HCT116 (cell line): ENCODE measurements at regions not wholly inside any gene's neighbourhood (a gene's known extent, or its start where the extent isn't known, plus 50 kb on each side); places are given as distances from the start of the nearest gene placed in this dataset.

Source experiments
- ATAC-seq: fragments of 200-7000 bp; cut with Tn5 transposase; 2 replicates; pipeline ENCODE4 v1.9.1; 2020; ENCODE audit warnings: mild to moderate bottlenecking, moderate library complexity
- BruUV-seq: library from RNA; stranded (reverse); fragments of 400-500 nt; replicated peaks from 2 replicates; lab custom pipeline; 2021; lab: Mats Ljungman, UMichigan
- CTCF ChIA-PET: fragments of 300-600 bp; sonication (Branson Sonifier 250); formaldehyde crosslinking; loops from one replicate; lab custom pipeline; 2021; ENCODE audit warnings: antibody characterized with exemption; lab: Charles Lee
- POLR2A ChIA-PET: fragments of 300-600, 350-600 bp; sonication (Branson Sonifier 250); formaldehyde crosslinking; loops from one replicate; lab custom pipeline; 2021; ENCODE audit warnings: antibody characterized with exemption; lab: Charles Lee
- RAD21 ChIA-PET, 2 experiments: fragments of 300-600 bp; sonication (Branson Sonifier 250); formaldehyde crosslinking; loops; one replicate each; lab custom pipeline; 2023; ENCODE audit warnings: low total read pairs in 2 of 2; ENCODE audit not compliant: uncharacterized antibody in 2 of 2, unreplicated experiment in 2 of 2, low non-redundant PET in 1 of 2; lab: Charles Lee
- DNase-seq: peaks from one replicate; pipeline ENCODE4 v3.0.0-alpha.2; 2010; ENCODE audit warnings: low read depth, low spot score
- H2AFZ ChIP-seq: fragments of 200-600 bp; shearing (Covaris generic), sonication (generic); 2 replicates; pipeline ENCODE4 v1.6.1; 2017; ENCODE audit warnings: low read depth, mixed run types, mixed read lengths, antibody characterized with exemption, low read length; ENCODE audit not compliant: poor library complexity, severe bottlenecking
- H3K27ac ChIP-seq: 2 replicates; pipeline ENCODE4 v1.5.1; 2012; ENCODE audit warnings: low read depth, low read length
- H3K27me3 ChIP-seq: fragments of 200-600 bp; sonication (generic); 2 replicates; pipeline ENCODE4 v1.6.1; 2016; ENCODE audit warnings: mixed run types, low read length, mixed read lengths; ENCODE audit not compliant: insufficient read depth
- H3K36me3 ChIP-seq, 2 experiments: fragments of 200-500 bp in 1 of 2; fragments of 200-600 bp in 1 of 2; sonication (Bioruptor generic) in 1 of 2; sonication (generic) in 1 of 2; 2 replicates each; pipeline versions ENCODE4 v1.5.1 to v1.6.1; 2014 to 2016; ENCODE audit warnings: low read length in 2 of 2, inconsistent platforms in 1 of 2, mixed read lengths in 1 of 2, mixed run types in 1 of 2; ENCODE audit not compliant: insufficient read depth in 2 of 2, control insufficient read depth in 1 of 2
- H3K4me1 ChIP-seq, 2 experiments: fragments of 200-600 bp in 1 of 2; sonication (generic) in 1 of 2; 2 replicates each; pipeline versions ENCODE4 v1.5.1 to v1.6.1; 2012 to 2017; ENCODE audit warnings: low read length in 2 of 2, inconsistent platforms in 1 of 2, mild to moderate bottlenecking in 1 of 2, mixed read lengths in 1 of 2, mixed run types in 1 of 2, moderate library complexity in 1 of 2; ENCODE audit not compliant: insufficient read depth in 2 of 2, control insufficient read depth in 1 of 2
- H3K4me2 ChIP-seq: fragments of 200-600 bp; sonication (generic); 2 replicates; pipeline ENCODE4 v1.6.1; 2017; ENCODE audit warnings: mixed run types, low read length, mixed read lengths
- H3K4me3 ChIP-seq, 2 experiments: fragments of 200-600 bp in 1 of 2; sonication (generic) in 1 of 2; replicated peaks in 1 of 2; 2 replicates each; pipeline ENCODE4 v1.5.1; 2011 to 2016; ENCODE audit warnings: low read length in 2 of 2, control low read depth in 1 of 2, low read depth in 1 of 2, mild to moderate bottlenecking in 1 of 2, mixed read lengths in 1 of 2, mixed run types in 1 of 2
- H3K79me2 ChIP-seq: fragments of 200-600 bp; sonication (generic); 2 replicates; pipeline ENCODE4 v1.6.1; 2017; ENCODE audit warnings: mild to moderate bottlenecking, mixed run types, low read length, moderate library complexity, mixed read lengths; ENCODE audit not compliant: insufficient read depth
- H3K9ac ChIP-seq: fragments of 200-600 bp; sonication (generic); 2 replicates; pipeline ENCODE4 v1.6.1; 2016; ENCODE audit warnings: low read length, mixed read lengths
- H3K9me2 ChIP-seq: fragments of 200-600 bp; sonication (generic), shearing (Covaris generic); 2 replicates; pipeline ENCODE4 v1.6.1; 2017; ENCODE audit warnings: mixed run types, mild to moderate bottlenecking, moderate library complexity; ENCODE audit not compliant: insufficient read depth
- H3K9me3 ChIP-seq, 2 experiments: fragments of 200-500 bp in 1 of 2; fragments of 200-600 bp in 1 of 2; sonication (Bioruptor generic) in 1 of 2; sonication (generic) in 1 of 2; 2 replicates each; pipeline ENCODE4 v1.6.1; 2014 to 2017; ENCODE audit warnings: low read length in 2 of 2, mixed read lengths in 2 of 2, inconsistent platforms in 1 of 2, low read depth in 1 of 2, mild to moderate bottlenecking in 1 of 2, mixed run types in 1 of 2, moderate library complexity in 1 of 2; ENCODE audit not compliant: control insufficient read depth in 1 of 2, insufficient read depth in 1 of 2
- H4K20me1 ChIP-seq: fragments of 200-600 bp; sonication (generic), shearing (Covaris generic); 2 replicates; pipeline ENCODE4 v1.6.1; 2017; ENCODE audit warnings: mixed run types, mild to moderate bottlenecking, moderate library complexity; ENCODE audit not compliant: insufficient read depth
- EGR1 ChIP-seq: IDR thresholded peaks from 2 replicates; pipeline ENCODE4 v1.6.1; 2012; ENCODE audit warnings: low read depth
- ELF1 ChIP-seq: IDR thresholded peaks from 2 replicates; pipeline ENCODE4 v1.6.1; 2012; ENCODE audit warnings: low read depth, borderline replicate concordance
- EZH2 ChIP-seq: fragments of 200-600 bp; sonication (generic); IDR thresholded peaks from 2 replicates; pipeline ENCODE4 v1.6.1; 2017; ENCODE audit warnings: antibody characterized with exemption, mixed run types
- EZH2phosphoT487 ChIP-seq: fragments of 200-600 bp; IDR thresholded peaks from 2 replicates; pipeline ENCODE4 v1.6.1; 2018; ENCODE audit warnings: antibody characterized with exemption, borderline replicate concordance
- FOSL1 ChIP-seq: IDR thresholded peaks from 2 replicates; pipeline ENCODE4 v1.6.1; 2012; ENCODE audit warnings: low read depth
- MAX ChIP-seq: IDR thresholded peaks from 2 replicates; pipeline ENCODE4 v1.6.1; 2012
- SP1 ChIP-seq: IDR thresholded peaks from 2 replicates; pipeline ENCODE4 v1.6.1; 2012; ENCODE audit warnings: low read depth
- SRF ChIP-seq: IDR thresholded peaks from 2 replicates; pipeline ENCODE4 v1.6.1; 2012; ENCODE audit warnings: low read depth
- TCF7L2 ChIP-seq: IDR thresholded peaks from 2 replicates; pipeline ENCODE4 v1.7.0; 2011; ENCODE audit warnings: borderline replicate concordance, inconsistent platforms; ENCODE audit not compliant: insufficient read depth, insufficient read length; ENCODE audit errors: extremely low read depth
- ZFX ChIP-seq: fragments of 450-650 bp; IDR thresholded peaks from 2 replicates; pipeline ENCODE4 v1.6.1; 2017
- ZNF274 ChIP-seq: fragments of 200-500 bp; sonication (Bioruptor generic); IDR thresholded peaks from 2 replicates; pipeline ENCODE4 v1.6.1; 2014; ENCODE audit warnings: mild to moderate bottlenecking, low read depth, low read length, inconsistent platforms
- intact Hi-C: fragments of 100-400 bp; cut with micrococcal nuclease; formaldehyde crosslinking; loops from 2 replicates; pipeline ENCODE4 v1.10.0; 2022
- TF ChIP-seq, protein P1 (sequence below): IDR thresholded peaks from 2 replicates; pipeline ENCODE4 v1.6.1; 2011; ENCODE audit warnings: mild to moderate bottlenecking, low read length, moderate library complexity; ENCODE audit not compliant: insufficient replicate concordance; ENCODE audit errors: extremely low read depth

DNA sequence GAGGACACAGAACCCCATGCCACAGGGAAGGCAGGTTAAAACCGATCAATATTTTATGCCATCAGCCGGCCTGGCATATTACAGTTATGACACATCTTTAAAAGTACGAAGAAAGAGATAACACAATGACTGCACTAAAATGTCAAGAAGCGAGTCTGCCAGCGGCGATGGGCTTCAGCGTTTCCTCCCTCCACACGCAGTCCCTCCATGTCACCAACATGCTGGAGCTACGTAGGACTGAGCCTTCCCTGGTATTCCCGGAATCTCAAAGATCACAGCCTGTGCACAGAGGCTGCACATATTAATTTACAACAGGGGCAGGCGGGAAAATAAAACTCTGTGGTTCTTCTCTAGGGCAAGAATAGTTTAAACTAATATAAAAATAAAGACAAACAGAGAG, 257.7 kb downstream of the IRX1 start:
- Histone ChIP-seq H3K4me3 (no peak overlapping the region), H3K4me1 (no peaks in the 10 kb centered on the region), H3K9ac (no peak overlapping the region), H3K4me2 (no peak overlapping the region), H3K27me3 (no peaks in the 10 kb centered on the region), H3K79me2 (no peaks in the 10 kb centered on the region), H2AFZ (no peak overlapping the region), H3K9me2 (no peaks in the 10 kb centered on the region), H4K20me1 (no peaks in the 10 kb centered on the region), H3K9me3 (peaks cover 11 to 34% of the 10 kb centered on the region in 2 experiments; a peak in 2 of 4 replicates), H3K27ac (no peak overlapping the region), H3K36me3 (no peaks in the 10 kb centered on the region)
- no peak for ATAC-seq
- RAD21 ChIA-PET: no interaction called here
- intact Hi-C loops: no loop called here
- no peak for DNase-seq
- CTCF ChIA-PET: no interaction called here
- no TSS peak for BruUV-seq
- TF ChIP-seq FOSL1: no peak
- POLR2A ChIA-PET: no interaction called here

DNA sequence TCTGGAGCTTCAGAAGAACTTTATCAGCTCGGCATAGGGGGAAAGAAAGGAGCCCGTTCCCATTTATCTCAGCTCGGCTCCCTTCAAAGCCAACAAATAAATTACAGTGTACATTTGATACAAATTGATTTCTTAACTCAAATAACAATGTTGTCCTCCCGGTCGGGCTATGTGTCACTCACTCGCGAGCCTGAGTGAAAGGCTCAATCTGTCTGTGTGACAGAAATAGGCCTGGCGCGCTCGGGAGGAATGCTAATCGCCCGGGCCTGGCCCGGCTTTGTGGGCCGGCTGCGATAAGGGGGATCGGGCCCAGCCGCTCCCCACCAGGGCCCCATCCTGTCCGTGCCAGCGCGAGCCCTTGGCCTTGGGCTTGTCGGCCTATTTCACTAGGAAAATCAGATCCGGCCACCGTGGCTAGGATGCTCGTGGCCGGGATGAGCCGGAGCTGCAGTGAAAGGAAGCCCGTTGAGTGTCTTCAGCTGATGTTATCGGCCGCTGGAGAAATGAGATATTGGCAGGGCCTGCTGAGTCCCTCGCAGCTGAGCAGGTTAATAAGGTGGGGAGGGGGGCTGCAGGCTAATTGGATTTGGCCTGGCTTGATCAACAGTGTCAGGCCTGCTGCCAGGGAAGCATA, 258.7 kb downstream of the IRX1 start:
- H3K4me3 ChIP-seq: no peak overlapping the region
- no peaks in the 10 kb centered on the region for H4K20me1 ChIP-seq
- ATAC-seq (no peak), DNase-seq (no peak)
- no peaks in the 10 kb centered on the region for H3K9me2 ChIP-seq
- no peaks in the 10 kb centered on the region for H3K4me1 ChIP-seq
- H3K9ac ChIP-seq: no peak overlapping the region
- no peaks in the 10 kb centered on the region for H3K36me3 ChIP-seq
- ChIA-PET POLR2A (no interaction called here), CTCF (no interaction called here), RAD21 (no interaction called here)
- no peak overlapping the region for H2AFZ ChIP-seq
- intact Hi-C loops: no loop called here
- no peak for TF ChIP-seq EGR1
- no peak for TF ChIP-seq MAX
- no peak for TF ChIP-seq TCF7L2
- TF ChIP-seq ELF1: no peak
- no peak for TF ChIP-seq SP1
- TF ChIP-seq, protein P1, sequence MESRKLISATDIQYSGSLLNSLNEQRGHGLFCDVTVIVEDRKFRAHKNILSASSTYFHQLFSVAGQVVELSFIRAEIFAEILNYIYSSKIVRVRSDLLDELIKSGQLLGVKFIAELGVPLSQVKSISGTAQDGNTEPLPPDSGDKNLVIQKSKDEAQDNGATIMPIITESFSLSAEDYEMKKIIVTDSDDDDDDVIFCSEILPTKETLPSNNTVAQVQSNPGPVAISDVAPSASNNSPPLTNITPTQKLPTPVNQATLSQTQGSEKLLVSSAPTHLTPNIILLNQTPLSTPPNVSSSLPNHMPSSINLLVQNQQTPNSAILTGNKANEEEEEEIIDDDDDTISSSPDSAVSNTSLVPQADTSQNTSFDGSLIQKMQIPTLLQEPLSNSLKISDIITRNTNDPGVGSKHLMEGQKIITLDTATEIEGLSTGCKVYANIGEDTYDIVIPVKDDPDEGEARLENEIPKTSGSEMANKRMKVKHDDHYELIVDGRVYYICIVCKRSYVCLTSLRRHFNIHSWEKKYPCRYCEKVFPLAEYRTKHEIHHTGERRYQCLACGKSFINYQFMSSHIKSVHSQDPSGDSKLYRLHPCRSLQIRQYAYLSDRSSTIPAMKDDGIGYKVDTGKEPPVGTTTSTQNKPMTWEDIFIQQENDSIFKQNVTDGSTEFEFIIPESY: no peak
- no peak for TF ChIP-seq SRF
- no peak for TF ChIP-seq EZH2phosphoT487
- TF ChIP-seq ZFX: no peak
- TF ChIP-seq EZH2: no peak
- no peak for TF ChIP-seq ZNF274
- peaks cover 7 to 36% of the 10 kb centered on the region in 2 experiments; a peak in 2 of 4 replicates for H3K9me3 ChIP-seq
- no peak overlapping the region for H3K27ac ChIP-seq
- no peaks in the 10 kb centered on the region for H3K79me2 ChIP-seq
- no TSS peak for BruUV-seq
- H3K4me2 ChIP-seq: no peak overlapping the region
- H3K27me3 ChIP-seq: no peaks in the 10 kb centered on the region
